ENCODE measurements at regions not wholly inside any gene's neighbourhood (a gene's known extent, or its start where the extent isn't known, plus 50 kb on each side); places are given as distances from the start of the nearest gene placed in this dataset.

- TF ChIP-seq PHF8 (conservative IDR thresholded peaks at IDR 0.05; ENCODE audit: low read depth, low read length) (no peak), CEBPB (IDR thresholded peaks at IDR 0.05; ENCODE audit: low read depth, low read length) (no peak), GABPA (IDR thresholded peaks at IDR 0.05; ENCODE audit: borderline replicate concordance, insufficient read depth, low read length) (no peak), SUZ12 (IDR thresholded peaks at IDR 0.05; ENCODE audit: low read length) (no peak)
Observed at GRCh38 chr5:155150012-155150411, 136.5 kb downstream of the KIF4B start (continued).

All from H1 (cell line).